Calu3 (cell line): ENCODE measurements at regions not wholly inside any gene's neighbourhood (a gene's known extent, or its start where the extent isn't known, plus 50 kb on each side); places are given as distances from the start of the nearest gene placed in this dataset.
A peak's percentile ranks its signal among the peaks of the same experiment; 100 is the strongest.

ENCODE experiments used
- BruUV-seq: library from RNA; stranded (reverse); fragments of 400-500 nt; replicated peaks from 2 replicates; lab custom pipeline; 2021; lab: Mats Ljungman, UMichigan
- CTCF ChIA-PET: fragments of 300-600 bp; sonication (Branson Sonifier 250); formaldehyde crosslinking; loops from one replicate; lab custom pipeline; 2022; ENCODE audit warnings: antibody characterized with exemption; lab: Charles Lee
- DNase-seq: peaks from one replicate; pipeline ENCODE4 v3.0.0; 2022
- H3K27ac Mint-ChIP-seq: one replicate; pipeline ENCODE4 v1.8.0; 2022; ENCODE audit warnings: mixed read lengths; ENCODE audit not compliant: unreplicated experiment
- H3K27me3 Mint-ChIP-seq: one replicate; pipeline ENCODE4 v1.8.0; 2022; ENCODE audit warnings: mixed read lengths; ENCODE audit not compliant: unreplicated experiment
- H3K36me3 Mint-ChIP-seq: one replicate; pipeline ENCODE4 v1.8.0; 2022; ENCODE audit warnings: mild to moderate bottlenecking, moderate library complexity, mixed read lengths; ENCODE audit not compliant: insufficient read depth, unreplicated experiment
- H3K4me1 Mint-ChIP-seq: one replicate; pipeline ENCODE4 v1.8.0; 2022; ENCODE audit warnings: mild to moderate bottlenecking, low read depth, mixed read lengths; ENCODE audit not compliant: unreplicated experiment
- H3K4me3 Mint-ChIP-seq: one replicate; pipeline ENCODE4 v1.8.0; 2022; ENCODE audit warnings: mild to moderate bottlenecking, low read depth, moderate library complexity, mixed read lengths; ENCODE audit not compliant: unreplicated experiment
- H3K9me3 Mint-ChIP-seq: one replicate; pipeline ENCODE4 v1.8.0; 2022; ENCODE audit warnings: low read depth, mixed read lengths; ENCODE audit not compliant: unreplicated experiment
- CTCF ChIP-seq: fragments of 200-600 bp; IDR thresholded peaks from one replicate; pipeline ENCODE4 v1.8.0; 2022; ENCODE audit warnings: antibody characterized with exemption; ENCODE audit not compliant: unreplicated experiment
- intact Hi-C: fragments of 100-400 bp; cut with micrococcal nuclease; formaldehyde crosslinking; loops from one replicate; pipeline ENCODE4 v1.10.0; 2022; ENCODE audit not compliant: unreplicated experiment

GRCh38 chr4:110306303-110306702 lies 107.9 kb upstream of the ELOVL6 start:
- Mint-ChIP-seq H3K4me3 (no peak overlapping the region), H3K36me3 (no peaks in the 10 kb centered on the region), H3K27ac (no peak overlapping the region), H3K9me3 (no peaks in the 10 kb centered on the region), H3K27me3 (no peaks in the 10 kb centered on the region), H3K4me1 (no peaks in the 10 kb centered on the region)
- intact Hi-C loops: no loop called here
- TF ChIP-seq CTCF: no peak
- DNase-seq: no peak
- no TSS peak for BruUV-seq
- CTCF ChIA-PET: no interaction called here

- Mint-ChIP-seq H3K4me3 (no peak overlapping the region), H3K36me3 (no peaks in the 10 kb centered on the region), H3K27ac (no peak overlapping the region), H3K27me3 (no peaks in the 10 kb centered on the region), H3K4me1 (no peaks in the 10 kb centered on the region), H3K9me3 (no peaks in the 10 kb centered on the region)
- CTCF ChIA-PET: no interaction called here
- intact Hi-C loops: no loop called here
- no peak for DNase-seq
- no TSS peak for BruUV-seq
- TF ChIP-seq CTCF: no peak
Measured at GRCh38 chr4:110305455-110305854, 107.0 kb upstream of the ELOVL6 start.

DNA sequence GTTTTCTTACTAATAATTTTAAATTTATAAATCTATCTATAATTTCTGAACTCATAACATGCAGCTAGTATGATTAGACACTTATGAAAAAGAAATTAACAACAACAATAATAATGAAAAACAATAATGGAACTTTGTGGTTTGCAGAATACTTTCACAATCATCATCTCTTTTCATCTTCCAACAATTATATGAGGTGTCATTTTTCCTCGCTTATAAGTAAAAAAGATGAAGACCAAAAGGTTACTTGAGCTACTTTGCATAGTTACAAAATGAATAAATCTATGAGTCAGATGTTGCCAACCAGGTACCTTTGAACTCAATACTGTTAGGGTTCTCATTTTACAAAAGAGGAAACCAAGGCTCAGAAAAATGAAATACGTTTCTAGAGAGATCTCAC lies 98.5 kb upstream of the ELOVL6 start:
- intact Hi-C loops: no loop called here
- CTCF ChIA-PET: interaction anchor here (0.6 kb wide), 1 partner anchor 613 kb away, joined by 3 read pairs; no protein-coding TSS in a partner anchor
- no peak overlapping the region for H3K4me3 Mint-ChIP-seq
- no peak for DNase-seq
- no TSS peak for BruUV-seq
- no peak for TF ChIP-seq CTCF
- H3K36me3 Mint-ChIP-seq: no peaks in the 10 kb centered on the region
- peaks cover 9% of the 10 kb centered on the region for H3K4me1 Mint-ChIP-seq
- H3K27me3 Mint-ChIP-seq: no peaks in the 10 kb centered on the region
- H3K9me3 Mint-ChIP-seq: no peaks in the 10 kb centered on the region
- H3K27ac Mint-ChIP-seq: no peak overlapping the region

GRCh38 chr4:110294165-110294564 lies 95.8 kb upstream of the ELOVL6 start:
- no peaks in the 10 kb centered on the region for H3K9me3 Mint-ChIP-seq
- no peak overlapping the region for H3K27ac Mint-ChIP-seq
- CTCF ChIA-PET: no interaction called here
- no peaks in the 10 kb centered on the region for H3K27me3 Mint-ChIP-seq
- peak; percentile 7 for DNase-seq
- H3K4me3 Mint-ChIP-seq: no peak overlapping the region
- no peak for TF ChIP-seq CTCF
- no TSS peak for BruUV-seq
- intact Hi-C loops: no loop called here
- H3K4me1 Mint-ChIP-seq: peaks cover 9% of the 10 kb centered on the region
- H3K36me3 Mint-ChIP-seq: no peaks in the 10 kb centered on the region
